ENCODE measurements at regions not wholly inside any gene's neighbourhood (a gene's known extent, or its start where the extent isn't known, plus 50 kb on each side); places are given as distances from the start of the nearest gene placed in this dataset.

DNA sequence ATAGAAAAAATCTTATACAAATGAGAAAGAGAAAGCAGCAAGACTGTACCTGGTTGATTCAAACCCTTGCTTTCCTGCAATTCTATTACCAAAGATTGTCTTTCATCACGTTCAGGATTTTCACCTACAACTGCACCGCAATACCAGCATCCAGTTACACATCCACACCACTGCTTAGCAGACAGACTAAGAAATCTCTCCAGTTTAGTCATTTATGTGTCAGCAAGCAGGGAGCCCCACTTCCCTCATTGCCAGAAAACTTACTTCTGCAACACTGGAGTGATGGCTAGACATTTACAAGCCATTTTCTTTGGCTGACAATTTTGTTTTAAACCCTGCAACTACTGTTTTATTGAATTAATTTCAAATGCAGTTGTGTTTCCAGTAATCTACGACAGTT, 359.6 kb upstream of the MEOX2 start:
- Histone ChIP-seq H3K9me1 (ENCODE audit: insufficient read depth, low read length) (no peaks in the 10 kb centered on the region), H2BK15ac (ENCODE audit: low read depth, low read length) (no peak overlapping the region), H4K8ac (ENCODE audit: low read depth in 2 of 2, low read length in 2 of 2) (no peak overlapping the region), H4K20me1 (ENCODE audit: insufficient read depth, low read length) (no peaks in the 10 kb centered on the region), H3K4me1 (ENCODE audit: control insufficient read depth, insufficient read depth, low read length) (no peaks in the 10 kb centered on the region), H2BK5ac (ENCODE audit: low read depth, low read length, poor library complexity, severe bottlenecking) (no peak overlapping the region), H4K91ac (ENCODE audit: insufficient read depth, low read depth, low read length) (no peak overlapping the region), H3K56ac (ENCODE audit: extremely low read depth, insufficient read depth, low read length) (no peak overlapping the region), H3K4me2 (ENCODE audit: low read depth, low read length) (no peak overlapping the region), H3K9me3 (ENCODE audit: control insufficient read depth, insufficient read depth, low read length) (no peaks in the 10 kb centered on the region), H3K79me1 (ENCODE audit: low read depth in 1 of 2, low read length in 2 of 2) (no peaks in the 10 kb centered on the region), H3K4ac (ENCODE audit: low read depth, low read length) (no peak overlapping the region), H2AFZ (replicated peaks; ENCODE audit: low read length, poor library complexity) (no peak overlapping the region), H3K36me3 (ENCODE audit: control insufficient read depth, insufficient read depth, low read length) (no peaks in the 10 kb centered on the region), H3K27ac (ENCODE audit: insufficient read depth, low read length) (no peak overlapping the region), H2BK20ac (ENCODE audit: low read depth, low read length) (no peak overlapping the region), H2AK5ac (ENCODE audit: low read depth, low read length) (no peak overlapping the region), H3K14ac (replicated peaks; ENCODE audit: low read depth, low read length) (no peak overlapping the region), H3K9ac (ENCODE audit: low read depth, low read length) (no peak overlapping the region), H2BK120ac (ENCODE audit: low read depth, low read length) (no peak overlapping the region), H4K5ac (ENCODE audit: low read depth, low read length) (no peak overlapping the region), H3K18ac (ENCODE audit: low read depth, low read length) (no peak overlapping the region), H3K27me3 (ENCODE audit: control insufficient read depth, insufficient read depth, low read length) (no peaks in the 10 kb centered on the region), H2AK9ac (replicated peaks; ENCODE audit: low read depth, low read length, poor library complexity) (no peak overlapping the region), H3K4me3 (ENCODE audit: insufficient read depth, low read depth, low read length) (no peak overlapping the region), H3K23ac (ENCODE audit: low read depth, low read length) (no peak overlapping the region)
- intact Hi-C loops (cut with micrococcal nuclease) (no loop called here), dilution Hi-C loops (cut with HindIII; ENCODE audit: low sequenced_read_pairs, unreplicated experiment) (no loop called here), in situ Hi-C loops (cut with MboI; ENCODE audit: low sequenced_read_pairs) (no loop called here)
- no CpG with 5 or more reads among the region's 3 CpGs for WGBS, 2 experiments (ENCODE audit: extremely low coverage in 2 of 2, insufficient read length in 1 of 2)
- POLR2A ChIA-PET (ENCODE audit: unreplicated experiment), result no interaction called here
- BruUV-seq (replicated peaks), result no TSS peak
- TF ChIP-seq MAFK (IDR thresholded peaks at IDR 0.05; ENCODE audit: low read depth, low read length), result no peak
- TF ChIP-seq ELK1 (IDR thresholded peaks at IDR 0.05; ENCODE audit: borderline replicate concordance, low read depth, low read length), result no peak
- TF ChIP-seq, protein P1, sequence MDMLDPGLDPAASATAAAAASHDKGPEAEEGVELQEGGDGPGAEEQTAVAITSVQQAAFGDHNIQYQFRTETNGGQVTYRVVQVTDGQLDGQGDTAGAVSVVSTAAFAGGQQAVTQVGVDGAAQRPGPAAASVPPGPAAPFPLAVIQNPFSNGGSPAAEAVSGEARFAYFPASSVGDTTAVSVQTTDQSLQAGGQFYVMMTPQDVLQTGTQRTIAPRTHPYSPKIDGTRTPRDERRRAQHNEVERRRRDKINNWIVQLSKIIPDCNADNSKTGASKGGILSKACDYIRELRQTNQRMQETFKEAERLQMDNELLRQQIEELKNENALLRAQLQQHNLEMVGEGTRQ (IDR thresholded peaks at IDR 0.05; ENCODE audit: low read depth, low read length), result no peak
- 0 out of 2 replicates have a peak, but pooled peaks have one; percentile 5 for TF ChIP-seq CEBPB (IDR thresholded peaks at IDR 0.05; ENCODE audit: low read depth, low read length)
- ATAC-seq (ENCODE audit: low read depth) (peak; percentile 54), DNase-seq (peak; percentile 61)
- CTCF ChIA-PET, result no interaction called here
